ENCODE measurements at regions not wholly inside any gene's neighbourhood (a gene's known extent, or its start where the extent isn't known, plus 50 kb on each side); places are given as distances from the start of the nearest gene placed in this dataset.

DNA sequence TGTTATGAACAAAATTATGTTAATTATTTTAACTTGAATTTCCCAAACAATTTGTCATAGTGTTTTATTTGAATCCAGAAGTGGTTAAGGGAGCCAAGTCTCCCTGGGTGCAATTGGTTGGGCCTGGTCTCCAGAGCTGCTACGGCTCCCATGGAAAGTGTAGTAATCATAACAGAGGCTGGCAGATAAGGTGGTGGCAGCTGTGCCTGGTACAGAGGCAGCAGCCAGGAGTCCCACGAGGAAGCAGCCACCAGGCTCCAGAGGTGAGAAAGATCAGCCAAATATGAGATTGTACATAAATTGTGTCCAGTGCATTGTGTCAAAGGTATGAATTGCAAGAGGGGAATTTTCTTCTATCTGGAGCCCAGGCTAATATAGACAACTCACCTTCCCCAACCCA lies 368.9 kb upstream of the PTBP2 start:
- H3K79me2 ChIP-seq (ENCODE audit: control insufficient read depth in 1 of 2, insufficient read depth in 2 of 2, low read length in 2 of 2): no peaks in the 10 kb centered on the region
- WGBS, 2 experiments (ENCODE audit: extremely low coverage in 1 of 2, insufficient coverage in 1 of 2, insufficient read length in 1 of 2, insufficient replicate concordance in 2 of 2, low coverage in 1 of 2, low lambda C conversion rate in 2 of 2, missing lambda C conversion rate in 1 of 2): 80% methylated on average over 2 of the region's 2 CpGs; no CpG with 5 or more reads in 1 of the 2 experiments
- no peak for TF ChIP-seq TEAD4 (IDR thresholded peaks at IDR 0.05; ENCODE audit: low read depth, low read length)
- DNase-seq (ENCODE audit: low read depth in 1 of 2, low spot score in 2 of 2) (no peak), FAIRE-seq (no peak)
- no peak overlapping the region for H3K4ac ChIP-seq (replicated peaks; ENCODE audit: insufficient read length, low read depth, low read length)
- no peak overlapping the region for H2BK15ac ChIP-seq (ENCODE audit: low read length)
- no peak overlapping the region for H3K18ac ChIP-seq (ENCODE audit: extremely low read depth, low read length)
- no peaks in the 10 kb centered on the region; the same call in 1 of the 2 replicates for H3K23me2 ChIP-seq (ENCODE audit: low read depth, low read length)
- no peak overlapping the region for H2BK5ac ChIP-seq (ENCODE audit: low read depth, low read length)
- ChIA-PET POLR2A (ENCODE audit: partially characterized antibody) (no interaction called here), CTCF (ENCODE audit: partially characterized antibody) (no interaction called here)
- H2BK120ac ChIP-seq (replicated peaks; ENCODE audit: low read depth, low read length): no peak overlapping the region
- H3K79me1 ChIP-seq (ENCODE audit: low read depth, low read length): no peaks in the 10 kb centered on the region
- no peak overlapping the region for H3K14ac ChIP-seq (ENCODE audit: insufficient read length)
- no peak overlapping the region for H4K8ac ChIP-seq (ENCODE audit: extremely low read depth, insufficient read depth, low read length)
- H3K9ac ChIP-seq (replicated peaks in 1 of 4; ENCODE audit: extremely low read depth in 1 of 4, low read depth in 3 of 4, low read length in 3 of 4): no peak overlapping the region
- H3K4me2 ChIP-seq (ENCODE audit: insufficient read depth in 1 of 2, low read depth in 2 of 2, low read length in 2 of 2): no peak overlapping the region
- H2BK20ac ChIP-seq (ENCODE audit: low read length): no peak overlapping the region
- no peak overlapping the region for H3K4me3 ChIP-seq (ENCODE audit: extremely low read depth in 1 of 4, insufficient read depth in 2 of 4, low read depth in 3 of 4, low read length in 4 of 4)
- no peak overlapping the region for H3K56ac ChIP-seq (replicated peaks; ENCODE audit: insufficient read length, low read depth, low read length)
- no peak overlapping the region for H4K5ac ChIP-seq (ENCODE audit: insufficient read length, low read depth, low read length)
- H3K36me3 ChIP-seq (ENCODE audit: control insufficient read depth in 2 of 4, insufficient read depth in 4 of 4, low read length in 3 of 4): no peaks in the 10 kb centered on the region
- no peak overlapping the region for H2AK5ac ChIP-seq (ENCODE audit: low read depth, low read length)
- H2BK12ac ChIP-seq (ENCODE audit: low read depth, low read length): no peak overlapping the region
- no peak overlapping the region for H2AFZ ChIP-seq (ENCODE audit: low read length)
- no peaks in the 10 kb centered on the region for H4K20me1 ChIP-seq (replicated peaks in 1 of 2; ENCODE audit: control insufficient read depth in 1 of 2, insufficient read depth in 2 of 2, low read length in 2 of 2)
- no peak overlapping the region for H3K27ac ChIP-seq (ENCODE audit: low read depth, low read length)
- H3K27me3 ChIP-seq (replicated peaks in 1 of 4; ENCODE audit: control insufficient read depth in 3 of 4, extremely low read depth in 1 of 4, insufficient read depth in 3 of 4, low read length in 3 of 4): no peaks in the 10 kb centered on the region
- peaks cover 0 to 3% (median 0%) of the 10 kb centered on the region in 4 experiments; a peak in 1 of 7 replicates for H3K4me1 ChIP-seq (replicated peaks in 1 of 4; ENCODE audit: control insufficient read depth in 3 of 4, insufficient read depth in 4 of 4, low read length in 3 of 4)
- no peaks in the 10 kb centered on the region for H3K9me3 ChIP-seq (ENCODE audit: insufficient read depth in 2 of 2, low read depth in 1 of 2, low read length in 1 of 2)
- no peak overlapping the region for H3K23ac ChIP-seq (ENCODE audit: insufficient read length)
- no peak overlapping the region for H4K91ac ChIP-seq (replicated peaks; ENCODE audit: insufficient read length, low read length)

Measured in H1 (cell line).